ENCODE measurements at regions not wholly inside any gene's neighbourhood (a gene's known extent, or its start where the extent isn't known, plus 50 kb on each side); places are given as distances from the start of the nearest gene placed in this dataset.

DNA sequence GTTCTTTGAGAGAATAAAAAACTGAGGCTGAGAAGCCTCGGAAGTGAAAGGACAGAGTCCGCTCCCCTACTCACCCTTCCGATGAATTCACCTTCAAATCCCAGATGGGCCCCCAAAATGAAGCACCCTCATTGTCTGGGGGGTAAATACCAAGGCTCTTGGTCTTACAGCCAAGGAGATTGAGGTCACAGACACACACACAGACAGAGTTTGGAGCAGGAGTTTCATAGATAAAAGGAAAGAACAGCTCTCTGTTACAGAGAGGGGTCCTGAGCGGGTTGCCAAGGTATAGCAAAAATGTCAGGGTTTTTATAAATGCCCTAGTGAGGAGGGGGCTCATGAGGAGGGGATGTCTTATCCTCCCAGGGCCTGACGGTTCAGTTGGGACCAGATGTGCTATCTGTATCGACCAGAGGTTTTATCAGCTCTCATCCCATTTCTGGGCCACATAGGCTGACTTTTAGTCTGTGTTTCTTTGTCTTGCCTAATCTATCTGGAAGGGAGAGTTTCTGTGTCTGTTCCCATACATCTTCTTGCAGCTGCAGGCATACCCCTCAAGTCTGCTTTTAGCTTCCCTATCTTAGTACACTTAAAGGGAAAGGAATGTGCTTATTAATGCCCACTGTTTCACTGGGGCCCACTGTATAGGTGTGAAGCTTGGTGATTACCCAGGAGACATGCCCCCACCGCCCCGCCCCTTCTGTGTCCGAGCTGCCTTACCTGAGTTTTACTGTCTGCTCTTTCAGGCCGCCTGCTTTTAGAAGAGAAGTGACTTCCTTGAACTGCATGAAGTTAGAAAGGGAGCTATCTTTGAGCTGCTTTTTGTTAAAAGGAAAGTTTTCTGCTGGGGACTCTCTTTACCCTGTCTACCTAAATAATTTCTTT lies 66.8 kb upstream of the ATP11B start:
- Mint-ChIP-seq H3K4me3 (ENCODE audit: low read depth) (no peak overlapping the region), H3K36me3 (ENCODE audit: insufficient read depth) (no peaks in the 10 kb centered on the region), H3K27ac (peak overlapping the region; percentile 96), H3K27me3 (no peaks in the 10 kb centered on the region), H3K9me3 (ENCODE audit: low read depth) (peaks cover 3% of the 10 kb centered on the region), H3K4me1 (ENCODE audit: low read depth) (peaks cover 38% of the 10 kb centered on the region)
- TF ChIP-seq, protein P1, sequence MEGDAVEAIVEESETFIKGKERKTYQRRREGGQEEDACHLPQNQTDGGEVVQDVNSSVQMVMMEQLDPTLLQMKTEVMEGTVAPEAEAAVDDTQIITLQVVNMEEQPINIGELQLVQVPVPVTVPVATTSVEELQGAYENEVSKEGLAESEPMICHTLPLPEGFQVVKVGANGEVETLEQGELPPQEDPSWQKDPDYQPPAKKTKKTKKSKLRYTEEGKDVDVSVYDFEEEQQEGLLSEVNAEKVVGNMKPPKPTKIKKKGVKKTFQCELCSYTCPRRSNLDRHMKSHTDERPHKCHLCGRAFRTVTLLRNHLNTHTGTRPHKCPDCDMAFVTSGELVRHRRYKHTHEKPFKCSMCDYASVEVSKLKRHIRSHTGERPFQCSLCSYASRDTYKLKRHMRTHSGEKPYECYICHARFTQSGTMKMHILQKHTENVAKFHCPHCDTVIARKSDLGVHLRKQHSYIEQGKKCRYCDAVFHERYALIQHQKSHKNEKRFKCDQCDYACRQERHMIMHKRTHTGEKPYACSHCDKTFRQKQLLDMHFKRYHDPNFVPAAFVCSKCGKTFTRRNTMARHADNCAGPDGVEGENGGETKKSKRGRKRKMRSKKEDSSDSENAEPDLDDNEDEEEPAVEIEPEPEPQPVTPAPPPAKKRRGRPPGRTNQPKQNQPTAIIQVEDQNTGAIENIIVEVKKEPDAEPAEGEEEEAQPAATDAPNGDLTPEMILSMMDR (IDR thresholded peaks at IDR 0.05; ENCODE audit: unreplicated experiment), result no peak
- no peak for DNase-seq (ENCODE audit: low spot score, unreplicated experiment)

GRCh38 chr3:182728238-182728637 lies 65.1 kb upstream of the ATP11B start:
- Mint-ChIP-seq H3K4me1 (ENCODE audit: low read depth) (peaks cover 40% of the 10 kb centered on the region), H3K36me3 (ENCODE audit: insufficient read depth) (no peaks in the 10 kb centered on the region), H3K27me3 (no peaks in the 10 kb centered on the region), H3K4me3 (ENCODE audit: low read depth) (no peak overlapping the region), H3K27ac (no peak overlapping the region), H3K9me3 (ENCODE audit: low read depth) (peaks cover 3% of the 10 kb centered on the region)
- TF ChIP-seq, protein P1 (IDR thresholded peaks at IDR 0.05; ENCODE audit: unreplicated experiment), result no peak
- no peak for DNase-seq (ENCODE audit: low spot score, unreplicated experiment)

DNA sequence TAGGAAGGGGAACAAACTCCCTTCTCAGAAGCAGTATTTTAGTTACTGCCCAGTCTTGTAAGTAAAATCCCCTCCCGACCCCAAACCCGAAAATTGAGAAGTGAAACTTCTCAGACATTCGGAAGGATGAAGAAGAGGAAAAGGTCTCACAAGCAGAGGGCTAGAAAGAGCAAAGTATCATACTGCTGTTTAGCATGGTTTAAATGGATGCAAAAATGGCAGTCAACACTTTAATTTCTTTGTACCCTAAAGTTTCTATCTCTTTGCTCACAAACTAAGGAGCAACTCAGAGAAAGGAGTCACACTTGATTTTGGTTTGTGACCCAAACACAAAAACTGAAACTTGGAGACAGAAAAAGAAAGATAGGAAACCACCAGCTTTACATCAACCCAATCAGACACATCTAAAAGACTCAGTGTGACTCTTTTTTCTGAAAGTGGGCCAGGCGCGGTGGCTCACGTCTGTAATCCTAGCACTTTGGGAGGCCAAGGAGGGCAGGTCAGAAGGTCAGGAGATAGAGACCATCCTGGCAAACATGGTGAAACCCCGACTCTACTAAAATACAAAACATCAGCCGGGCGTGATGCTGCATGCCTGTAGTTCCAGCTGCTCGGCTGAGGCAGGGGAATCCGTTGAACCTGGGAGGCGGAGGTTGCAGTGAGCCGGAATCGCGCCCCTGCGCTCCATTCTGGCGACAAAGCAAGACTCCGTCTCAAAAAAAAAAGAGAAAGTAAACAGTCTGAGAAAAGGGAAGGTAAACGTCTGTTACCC lies 63.2 kb upstream of the ATP11B start:
- TF ChIP-seq, protein P1 (IDR thresholded peaks at IDR 0.05; ENCODE audit: unreplicated experiment), result no peak
- no peak for DNase-seq (ENCODE audit: low spot score, unreplicated experiment)
- H3K36me3 Mint-ChIP-seq (ENCODE audit: insufficient read depth), result no peaks in the 10 kb centered on the region
- peaks cover 3% of the 10 kb centered on the region for H3K9me3 Mint-ChIP-seq (ENCODE audit: low read depth)
- peaks cover 35% of the 10 kb centered on the region for H3K4me1 Mint-ChIP-seq (ENCODE audit: low read depth)
- H3K27me3 Mint-ChIP-seq, result no peaks in the 10 kb centered on the region
- peak overlapping the region; percentile 73 for H3K27ac Mint-ChIP-seq
- H3K4me3 Mint-ChIP-seq (ENCODE audit: low read depth), result peak overlapping the region; percentile 31

- peaks cover 3% of the 10 kb centered on the region for H3K9me3 Mint-ChIP-seq (ENCODE audit: low read depth)
- H3K27me3 Mint-ChIP-seq, result no peaks in the 10 kb centered on the region
- peak overlapping the region; percentile 73 for H3K27ac Mint-ChIP-seq
- TF ChIP-seq, protein P1 (IDR thresholded peaks at IDR 0.05; ENCODE audit: unreplicated experiment), result no peak
- no peaks in the 10 kb centered on the region for H3K36me3 Mint-ChIP-seq (ENCODE audit: insufficient read depth)
- peak overlapping the region; percentile 31 for H3K4me3 Mint-ChIP-seq (ENCODE audit: low read depth)
- DNase-seq (ENCODE audit: low spot score, unreplicated experiment), result no peak
- peaks cover 30% of the 10 kb centered on the region for H3K4me1 Mint-ChIP-seq (ENCODE audit: low read depth)
These were observed 62.6 kb upstream of the ATP11B start for GRCh38 chr3:182730675-182731042.

GRCh38 chr3:182731764-182732163 lies 61.5 kb upstream of the ATP11B start:
- Mint-ChIP-seq H3K4me1 (ENCODE audit: low read depth) (peaks cover 19% of the 10 kb centered on the region), H3K9me3 (ENCODE audit: low read depth) (peaks cover 3% of the 10 kb centered on the region), H3K27ac (no peak overlapping the region), H3K36me3 (ENCODE audit: insufficient read depth) (no peaks in the 10 kb centered on the region), H3K4me3 (ENCODE audit: low read depth) (no peak overlapping the region), H3K27me3 (no peaks in the 10 kb centered on the region)
- DNase-seq (ENCODE audit: low spot score, unreplicated experiment), result no peak
- TF ChIP-seq, protein P1 (IDR thresholded peaks at IDR 0.05; ENCODE audit: unreplicated experiment), result no peak

Measured in progenitor cell of endocrine pancreas (in vitro differentiated cells).